ENCODE measurements at regions not wholly inside any gene's neighbourhood (a gene's known extent, or its start where the extent isn't known, plus 50 kb on each side); places are given as distances from the start of the nearest gene placed in this dataset.
"Not testable (repeated sequence)": the region's sequence is repeated elsewhere in the genome, so short reads cannot be mapped to it uniquely, and the experiment has no call there.

DNA sequence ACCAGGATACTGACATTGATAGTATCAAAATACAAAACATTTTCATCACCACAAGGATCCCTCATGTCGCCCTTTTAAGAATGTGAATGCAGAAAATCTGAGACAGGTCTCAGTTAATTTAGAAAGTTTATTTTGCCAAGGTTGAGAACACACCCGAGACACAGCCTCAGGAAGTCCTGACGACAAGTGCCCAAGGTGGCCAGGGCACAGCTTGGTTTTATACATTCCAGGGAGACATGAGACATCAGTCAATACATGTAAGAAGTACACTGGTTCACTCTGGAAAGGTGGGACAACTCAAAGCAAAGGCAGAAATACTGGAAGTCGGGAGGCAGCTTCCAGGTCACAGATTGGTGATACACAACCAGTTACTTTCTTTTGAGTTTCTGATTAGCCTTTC lies 235.2 kb upstream of the KRR1 start:
- H3K27ac ChIP-seq (ENCODE audit: low read length) = no peak overlapping the region
- H3K36me3 ChIP-seq (ENCODE audit: control insufficient read depth in 2 of 2, insufficient read depth in 2 of 2, low read length in 2 of 2) = no peaks in the 10 kb centered on the region
- H3K27me3 ChIP-seq (ENCODE audit: control insufficient read depth in 1 of 2, insufficient read depth in 2 of 2, low read length in 2 of 2) = no peaks in the 10 kb centered on the region
- no peaks in the 10 kb centered on the region for H3K9me3 ChIP-seq (ENCODE audit: control insufficient read depth in 2 of 2, low read length in 2 of 2)
- H3K4me1 ChIP-seq (ENCODE audit: control insufficient read depth, insufficient read depth, low read length) = no peaks in the 10 kb centered on the region
- H3K9ac ChIP-seq (ENCODE audit: low read length in 2 of 2) = no peak overlapping the region
- no peak overlapping the region for H3K4me3 ChIP-seq (ENCODE audit: low read length in 2 of 2)

DNA sequence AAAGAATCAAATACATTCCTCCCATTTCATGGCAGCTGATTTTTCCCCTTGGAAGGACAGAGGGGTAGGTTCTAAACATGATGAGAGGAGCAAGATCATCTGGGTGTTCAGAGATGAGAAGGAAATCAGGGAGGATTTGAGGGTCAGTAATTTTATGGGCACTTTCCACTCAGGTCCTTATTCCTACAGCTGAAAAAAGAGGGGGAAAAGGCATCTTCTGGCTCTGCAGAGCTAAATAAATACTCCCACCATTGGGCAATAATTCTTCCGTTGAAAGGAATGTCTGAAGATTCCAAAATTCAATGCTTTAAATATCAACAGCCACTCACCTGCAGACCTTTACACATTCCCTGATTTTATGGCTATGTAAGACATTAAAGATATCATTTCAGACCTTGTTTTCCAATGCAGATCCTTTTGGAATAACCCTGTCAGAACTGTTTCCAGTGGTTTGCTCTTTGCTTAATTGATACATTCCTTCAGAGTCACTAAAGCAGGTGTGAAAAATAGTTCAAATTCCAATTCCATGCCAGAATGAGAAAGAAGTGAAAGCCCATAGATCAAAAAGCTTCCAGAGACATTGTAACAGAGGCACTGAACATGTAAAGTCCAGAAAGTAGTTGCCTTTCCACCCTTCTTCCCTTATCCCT lies 233.3 kb upstream of the KRR1 start:
- H3K4me1 ChIP-seq (ENCODE audit: control insufficient read depth, insufficient read depth, low read length) = no peaks in the 10 kb centered on the region
- no peaks in the 10 kb centered on the region for H3K36me3 ChIP-seq (ENCODE audit: control insufficient read depth in 2 of 2, insufficient read depth in 2 of 2, low read length in 2 of 2)
- no peak overlapping the region for H3K4me3 ChIP-seq (ENCODE audit: low read length in 2 of 2)
- no peak overlapping the region for H3K27ac ChIP-seq (ENCODE audit: low read length)
- no peak overlapping the region for H3K9ac ChIP-seq (ENCODE audit: low read length in 2 of 2)
- H3K9me3 ChIP-seq (ENCODE audit: control insufficient read depth in 2 of 2, low read length in 2 of 2) = no peaks in the 10 kb centered on the region
- no peaks in the 10 kb centered on the region for H3K27me3 ChIP-seq (ENCODE audit: control insufficient read depth in 1 of 2, insufficient read depth in 2 of 2, low read length in 2 of 2)

DNA sequence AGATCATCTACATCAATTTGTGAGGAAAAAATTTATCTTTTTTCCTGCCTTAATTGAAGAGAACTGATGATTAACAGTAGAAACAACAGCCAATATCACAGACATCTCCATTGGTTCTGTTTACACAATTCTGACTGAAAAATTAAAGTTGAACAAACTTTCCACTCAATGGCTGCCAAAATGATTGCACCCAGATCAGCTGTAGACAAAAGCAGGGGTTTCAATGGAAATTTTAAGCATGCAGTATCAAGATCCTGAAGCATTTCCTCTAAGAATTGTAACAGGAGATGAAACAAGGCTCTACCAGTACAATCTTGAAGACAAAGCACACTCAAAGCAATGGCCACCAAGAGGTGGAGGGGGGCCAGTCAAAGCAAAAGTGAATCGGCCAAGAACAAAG lies 231.6 kb upstream of the KRR1 start:
- Histone ChIP-seq H3K36me3 (ENCODE audit: control insufficient read depth in 2 of 2, insufficient read depth in 2 of 2, low read length in 2 of 2) (no peaks in the 10 kb centered on the region), H3K27ac (ENCODE audit: low read length) (no peak overlapping the region), H3K9me3 (ENCODE audit: control insufficient read depth in 2 of 2, low read length in 2 of 2) (no peaks in the 10 kb centered on the region), H3K27me3 (ENCODE audit: control insufficient read depth in 1 of 2, insufficient read depth in 2 of 2, low read length in 2 of 2) (no peaks in the 10 kb centered on the region), H3K4me3 (ENCODE audit: low read length in 2 of 2) (no peak overlapping the region), H3K4me1 (ENCODE audit: control insufficient read depth, insufficient read depth, low read length) (no peaks in the 10 kb centered on the region), H3K9ac (ENCODE audit: low read length in 2 of 2) (no peak overlapping the region)

DNA sequence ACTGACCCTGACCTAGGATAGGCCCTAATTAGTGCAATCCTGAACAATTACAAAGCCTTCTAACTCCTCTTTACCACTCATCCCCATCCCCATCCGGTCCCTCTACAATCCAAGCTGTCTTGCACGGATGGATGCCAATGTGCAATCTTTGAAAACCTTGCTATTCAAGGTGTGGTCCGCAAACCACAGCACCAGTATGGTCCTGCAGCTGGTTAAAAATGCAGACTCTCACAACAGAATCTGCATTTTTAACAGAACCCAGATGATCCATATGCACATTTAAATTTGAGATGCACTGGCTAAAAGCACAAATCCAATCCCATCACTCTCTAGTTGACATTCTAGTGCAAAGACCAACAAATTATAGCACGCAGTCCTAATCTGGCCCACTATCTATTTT lies 230.6 kb upstream of the KRR1 start:
- no peaks in the 10 kb centered on the region for H3K36me3 ChIP-seq (ENCODE audit: control insufficient read depth in 2 of 2, insufficient read depth in 2 of 2, low read length in 2 of 2)
- H3K9me3 ChIP-seq (ENCODE audit: control insufficient read depth in 2 of 2, low read length in 2 of 2) = no peaks in the 10 kb centered on the region
- H3K9ac ChIP-seq (ENCODE audit: low read length in 2 of 2) = no peak overlapping the region
- H3K27ac ChIP-seq (ENCODE audit: low read length) = no peak overlapping the region
- H3K4me3 ChIP-seq (ENCODE audit: low read length in 2 of 2) = no peak overlapping the region
- no peaks in the 10 kb centered on the region for H3K27me3 ChIP-seq (ENCODE audit: control insufficient read depth in 1 of 2, insufficient read depth in 2 of 2, low read length in 2 of 2)
- H3K4me1 ChIP-seq (ENCODE audit: control insufficient read depth, insufficient read depth, low read length) = no peaks in the 10 kb centered on the region

DNA sequence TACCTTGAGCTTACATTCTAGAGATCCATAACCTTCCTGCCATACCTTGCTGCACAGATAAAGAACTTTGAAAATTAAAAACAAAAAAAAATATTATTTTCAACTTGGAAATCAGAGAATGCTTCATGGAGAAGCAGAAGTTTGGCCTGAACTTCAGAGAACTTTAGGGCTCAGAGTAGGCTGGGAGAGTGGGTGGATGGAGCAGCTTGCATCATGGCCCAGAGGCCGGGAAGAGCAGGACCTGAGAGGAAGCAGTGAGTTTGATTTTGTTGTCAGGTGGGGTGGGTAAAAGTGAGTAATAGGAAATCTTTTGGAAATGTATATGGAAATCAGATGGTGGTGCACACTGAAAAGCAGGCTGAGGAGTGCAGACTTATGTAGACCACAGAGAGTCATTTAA lies 228.5 kb upstream of the KRR1 start:
- Histone ChIP-seq H3K9me3 (ENCODE audit: control insufficient read depth in 2 of 2, low read length in 2 of 2) (no peaks in the 10 kb centered on the region), H3K27ac (ENCODE audit: low read length) (no peak overlapping the region), H3K4me1 (ENCODE audit: control insufficient read depth, insufficient read depth, low read length) (no peaks in the 10 kb centered on the region), H3K9ac (ENCODE audit: low read length in 2 of 2) (no peak overlapping the region), H3K27me3 (ENCODE audit: control insufficient read depth in 1 of 2, insufficient read depth in 2 of 2, low read length in 2 of 2) (no peaks in the 10 kb centered on the region), H3K4me3 (ENCODE audit: low read length in 2 of 2) (no peak overlapping the region), H3K36me3 (ENCODE audit: control insufficient read depth in 2 of 2, insufficient read depth in 2 of 2, low read length in 2 of 2) (no peaks in the 10 kb centered on the region)

DNA sequence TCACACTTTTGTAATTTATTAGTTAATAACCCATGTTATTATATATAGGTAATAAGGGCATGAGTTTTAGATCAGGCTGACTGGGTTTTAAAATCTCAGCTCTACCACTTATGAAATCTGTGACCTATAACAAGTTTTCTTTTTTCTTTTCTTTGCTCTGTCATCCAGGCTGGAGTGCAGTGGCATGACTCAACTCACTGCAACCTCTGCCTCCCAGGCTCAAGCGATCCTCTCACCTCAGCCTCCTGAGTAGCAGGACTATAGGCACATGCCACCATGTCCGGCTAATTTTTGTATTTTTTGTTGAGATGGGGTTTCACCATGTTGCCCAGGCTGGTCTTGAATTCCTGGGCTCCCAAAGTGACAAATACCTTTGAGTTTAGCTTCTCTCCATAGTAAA lies 227.7 kb upstream of the KRR1 start:
- H3K4me3 ChIP-seq (ENCODE audit: low read length in 2 of 2); H3K4me1 ChIP-seq (ENCODE audit: control insufficient read depth, insufficient read depth, low read length); H3K9me3 ChIP-seq (ENCODE audit: control insufficient read depth in 2 of 2, low read length in 2 of 2); H3K9ac ChIP-seq (ENCODE audit: low read length in 2 of 2); H3K27me3 ChIP-seq (ENCODE audit: control insufficient read depth in 1 of 2, insufficient read depth in 2 of 2, low read length in 2 of 2); H3K27ac ChIP-seq (ENCODE audit: low read length); H3K36me3 ChIP-seq (ENCODE audit: control insufficient read depth in 2 of 2, insufficient read depth in 2 of 2, low read length in 2 of 2): not testable (repeated sequence)

DNA sequence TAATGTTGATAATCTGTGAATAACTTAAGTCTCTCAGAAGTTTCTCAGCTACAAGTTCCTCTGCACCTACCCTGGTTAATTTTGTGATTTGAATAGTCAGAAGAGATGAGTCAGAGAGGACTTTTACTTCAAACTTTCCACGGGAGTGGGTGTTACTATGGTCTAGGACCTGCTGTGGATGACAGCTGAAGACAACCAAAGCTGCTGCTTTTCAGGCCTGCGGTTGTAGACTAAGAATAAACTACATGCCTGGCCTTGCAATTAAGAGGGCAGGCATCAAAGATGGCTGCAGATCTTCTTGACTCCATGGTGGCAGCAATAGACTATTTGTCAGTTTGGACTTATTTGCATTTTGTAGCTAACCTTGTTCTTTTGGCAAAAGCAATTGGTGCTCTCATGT lies 227.1 kb upstream of the KRR1 start:
- H3K4me1 ChIP-seq (ENCODE audit: control insufficient read depth, insufficient read depth, low read length) = no peaks in the 10 kb centered on the region
- no peak overlapping the region for H3K9ac ChIP-seq (ENCODE audit: low read length in 2 of 2)
- H3K27me3 ChIP-seq (ENCODE audit: control insufficient read depth in 1 of 2, insufficient read depth in 2 of 2, low read length in 2 of 2) = no peaks in the 10 kb centered on the region
- no peaks in the 10 kb centered on the region for H3K36me3 ChIP-seq (ENCODE audit: control insufficient read depth in 2 of 2, insufficient read depth in 2 of 2, low read length in 2 of 2)
- no peaks in the 10 kb centered on the region for H3K9me3 ChIP-seq (ENCODE audit: control insufficient read depth in 2 of 2, low read length in 2 of 2)
- no peak overlapping the region for H3K27ac ChIP-seq (ENCODE audit: low read length)
- H3K4me3 ChIP-seq (ENCODE audit: low read length in 2 of 2) = no peak overlapping the region

DNA sequence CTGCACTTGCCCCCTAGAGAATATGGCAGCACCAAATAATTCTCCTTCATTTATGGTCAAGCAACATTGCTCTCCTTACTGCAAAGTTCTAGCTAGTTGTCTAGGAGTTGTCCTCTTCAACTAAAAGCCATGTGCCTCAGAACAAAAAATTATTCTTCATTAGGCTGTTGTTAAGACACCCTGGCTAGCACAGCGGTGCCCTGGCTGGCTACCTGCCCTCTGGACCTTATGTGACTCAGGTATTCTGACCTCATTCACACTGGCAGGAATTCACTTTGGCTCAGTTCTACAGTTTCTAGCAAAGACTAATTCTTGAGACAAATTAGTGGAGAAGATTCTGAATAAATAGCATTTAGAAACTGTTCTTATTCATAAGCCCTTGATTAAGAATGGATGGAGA lies 224.4 kb upstream of the KRR1 start:
- no peak overlapping the region for H3K27ac ChIP-seq (ENCODE audit: low read length)
- H3K4me1 ChIP-seq (ENCODE audit: control insufficient read depth, insufficient read depth, low read length) = no peaks in the 10 kb centered on the region
- no peaks in the 10 kb centered on the region for H3K9me3 ChIP-seq (ENCODE audit: control insufficient read depth in 2 of 2, low read length in 2 of 2)
- no peak overlapping the region for H3K9ac ChIP-seq (ENCODE audit: low read length in 2 of 2)
- no peaks in the 10 kb centered on the region for H3K27me3 ChIP-seq (ENCODE audit: control insufficient read depth in 1 of 2, insufficient read depth in 2 of 2, low read length in 2 of 2)
- no peaks in the 10 kb centered on the region for H3K36me3 ChIP-seq (ENCODE audit: control insufficient read depth in 2 of 2, insufficient read depth in 2 of 2, low read length in 2 of 2)
- H3K4me3 ChIP-seq (ENCODE audit: low read length in 2 of 2) = no peak overlapping the region

DNA sequence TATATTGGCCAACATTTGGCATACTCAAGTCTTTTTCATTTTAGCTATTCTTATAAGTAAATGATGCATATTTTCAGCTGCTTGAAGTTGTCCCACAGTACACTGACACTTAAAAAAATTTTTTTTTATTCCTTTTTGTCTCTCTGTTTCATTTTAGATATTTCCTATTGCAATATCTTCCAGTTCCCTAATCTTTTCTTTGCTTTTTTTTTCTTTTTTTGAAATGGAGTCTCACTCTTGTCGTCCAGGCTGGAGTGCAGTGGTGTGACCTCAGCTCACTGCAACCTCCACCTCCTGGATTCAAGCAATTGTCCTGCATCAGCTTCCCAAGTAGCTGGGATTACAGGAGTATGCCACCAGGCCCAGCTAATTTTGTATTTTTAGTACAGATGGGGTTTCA lies 217.4 kb upstream of the KRR1 start:
- Histone ChIP-seq H3K27ac (ENCODE audit: low read length) (no peak overlapping the region), H3K4me3 (ENCODE audit: low read length in 2 of 2) (no peak overlapping the region), H3K27me3 (ENCODE audit: control insufficient read depth in 1 of 2, insufficient read depth in 2 of 2, low read length in 2 of 2) (no peaks in the 10 kb centered on the region), H3K4me1 (ENCODE audit: control insufficient read depth, insufficient read depth, low read length) (peaks cover 10% of the 10 kb centered on the region), H3K9me3 (ENCODE audit: control insufficient read depth in 2 of 2, low read length in 2 of 2) (no peaks in the 10 kb centered on the region), H3K9ac (ENCODE audit: low read length in 2 of 2) (no peak overlapping the region), H3K36me3 (ENCODE audit: control insufficient read depth in 2 of 2, insufficient read depth in 2 of 2, low read length in 2 of 2) (no peaks in the 10 kb centered on the region)

DNA sequence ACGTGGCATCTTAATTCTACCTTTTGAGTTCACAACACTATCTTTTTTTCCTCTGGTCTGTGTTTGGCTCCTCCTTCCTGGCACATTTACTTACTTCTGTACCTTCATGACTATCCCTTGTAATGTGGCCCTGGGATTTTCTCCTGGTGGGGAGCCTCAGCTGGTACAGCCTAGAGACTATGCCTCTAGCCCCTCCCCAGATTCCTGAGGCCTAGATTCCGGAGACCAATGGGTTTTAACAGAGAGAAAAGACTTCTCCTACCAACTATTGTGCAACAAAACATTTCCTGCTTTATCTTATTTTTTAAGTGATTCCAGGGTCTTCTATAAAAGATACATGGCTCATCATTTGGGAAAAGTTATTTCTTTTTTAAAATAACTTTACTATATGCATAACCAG lies 216.2 kb upstream of the KRR1 start:
- H3K36me3 ChIP-seq (ENCODE audit: control insufficient read depth in 2 of 2, insufficient read depth in 2 of 2, low read length in 2 of 2) = no peaks in the 10 kb centered on the region
- H3K4me3 ChIP-seq (ENCODE audit: low read length in 2 of 2) = no peak overlapping the region
- no peak overlapping the region for H3K27ac ChIP-seq (ENCODE audit: low read length)
- peaks cover 16% of the 10 kb centered on the region for H3K4me1 ChIP-seq (ENCODE audit: control insufficient read depth, insufficient read depth, low read length)
- no peaks in the 10 kb centered on the region for H3K27me3 ChIP-seq (ENCODE audit: control insufficient read depth in 1 of 2, insufficient read depth in 2 of 2, low read length in 2 of 2)
- H3K9ac ChIP-seq (ENCODE audit: low read length in 2 of 2) = no peak overlapping the region
- H3K9me3 ChIP-seq (ENCODE audit: control insufficient read depth in 2 of 2, low read length in 2 of 2) = no peaks in the 10 kb centered on the region

DNA sequence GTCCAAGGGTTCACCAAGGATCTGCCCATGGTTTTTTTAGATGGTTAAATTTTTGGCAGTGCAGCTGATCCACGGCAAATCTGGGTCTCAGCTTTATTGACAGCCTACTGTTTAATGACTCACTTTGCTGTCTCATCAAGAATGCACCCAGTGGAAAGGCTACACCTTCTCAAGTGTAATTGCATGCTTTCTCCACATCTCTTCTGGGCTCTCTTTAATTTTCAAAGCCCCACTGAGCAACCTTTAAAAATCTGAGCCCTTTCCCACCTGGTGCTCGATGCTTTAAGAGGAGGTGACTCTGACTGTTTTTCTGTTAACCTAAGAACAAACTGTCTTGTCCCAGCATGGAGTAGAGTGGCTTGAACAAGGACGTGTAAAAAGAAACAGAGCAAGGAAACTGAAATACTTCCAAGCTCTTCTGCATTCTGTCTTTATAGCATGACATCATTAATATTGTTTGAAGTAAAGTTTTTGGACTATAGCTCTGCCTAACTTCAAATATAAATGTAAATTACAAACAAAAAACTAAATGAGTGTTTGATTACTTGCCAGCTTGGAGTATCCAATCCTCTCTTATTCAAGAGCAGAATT lies 214.2 kb upstream of the KRR1 start:
- H3K27me3 ChIP-seq (ENCODE audit: control insufficient read depth in 1 of 2, insufficient read depth in 2 of 2, low read length in 2 of 2) = no peaks in the 10 kb centered on the region
- H3K27ac ChIP-seq (ENCODE audit: low read length) = peak overlapping the region; percentile 76
- H3K9ac ChIP-seq (ENCODE audit: low read length in 2 of 2) = peak overlapping the region in 1 of 2 donors; percentile 27
- H3K4me1 ChIP-seq (ENCODE audit: control insufficient read depth, insufficient read depth, low read length) = peaks cover 35% of the 10 kb centered on the region
- H3K4me3 ChIP-seq (ENCODE audit: low read length in 2 of 2) = no peak overlapping the region
- H3K9me3 ChIP-seq (ENCODE audit: control insufficient read depth in 2 of 2, low read length in 2 of 2) = no peaks in the 10 kb centered on the region
- no peaks in the 10 kb centered on the region for H3K36me3 ChIP-seq (ENCODE audit: control insufficient read depth in 2 of 2, insufficient read depth in 2 of 2, low read length in 2 of 2)
